Vagina (tissue), 2 donors: ENCODE measurements at regions not wholly inside any gene's neighbourhood (a gene's known extent, or its start where the extent isn't known, plus 50 kb on each side); places are given as distances from the start of the nearest gene placed in this dataset.

Experiments used
- DNase-seq, 2 donors: peaks; one replicate each; pipeline ENCODE4 v3.0.0-alpha.2; 2017; ENCODE audit errors: extremely low spot score in 2 of 2
- H3K27ac ChIP-seq: fragments of 200-600 bp; sonication (generic); one replicate; pipeline ENCODE4 v1.5.1; 2019
- H3K27me3 ChIP-seq: fragments of 200-600 bp; sonication (generic); one replicate; pipeline ENCODE4 v1.5.1; 2019
- H3K36me3 ChIP-seq, 2 donors: fragments of 200-600 bp; sonication (generic); one replicate each; pipeline ENCODE4 v1.5.1; 2017 to 2019
- H3K4me1 ChIP-seq: fragments of 200-600 bp; sonication (generic); one replicate; pipeline ENCODE4 v1.5.1; 2019
- H3K4me3 ChIP-seq, 2 donors: fragments of 200-600 bp; sonication (generic); 1 replicate in 1 of 2; 2 replicates in 1 of 2; pipeline ENCODE4 v1.5.1; 2016 to 2019
- H3K9me3 ChIP-seq: fragments of 200-600 bp; sonication (generic); one replicate; pipeline ENCODE4 v1.5.1; 2019
- CTCF ChIP-seq, 3 experiments: fragments of 450-650 bp in 2 of 3; fragments of 200-600 bp in 1 of 3; sonication (generic) in 1 of 3; IDR thresholded peaks; one replicate each; pipeline ENCODE4 v1.5.1; 2017 to 2019; ENCODE audit warnings: antibody characterized with exemption in 3 of 3, mild to moderate bottlenecking in 2 of 3, moderate library complexity in 2 of 3
- POLR2A ChIP-seq, 2 donors: fragments of 450-650 bp; IDR thresholded peaks; one replicate each; pipeline ENCODE4 v1.6.1; 2017; ENCODE audit warnings: antibody characterized with exemption in 2 of 2, mild to moderate bottlenecking in 2 of 2, moderate library complexity in 2 of 2
- POLR2AphosphoS5 ChIP-seq, 2 donors: sonication (generic); formaldehyde crosslinking; IDR thresholded peaks; one replicate each; pipeline ENCODE4 v1.9.0; 2017; ENCODE audit warnings: antibody characterized with exemption in 2 of 2, mild to moderate bottlenecking in 2 of 2, low read depth in 1 of 2; ENCODE audit not compliant: insufficient read depth in 1 of 2
- intact Hi-C: fragments of 100-400 bp; cut with DNase I; formaldehyde crosslinking; loops from one replicate; pipeline ENCODE4 v1.15.1; 2023

GRCh38 chr15:95304151-95304946 is 1026.2 kb upstream of the NR2F2 start:
- no peak for DNase-seq
- Histone ChIP-seq H3K36me3 (no peaks in the 10 kb centered on the region), H3K9me3 (no peaks in the 10 kb centered on the region), H3K4me3 (peak overlapping the region in 1 of 2 donors; percentile 19), H3K4me1 (peaks cover 21% of the 10 kb centered on the region), H3K27ac (peak overlapping the region; percentile 82), H3K27me3 (no peaks in the 10 kb centered on the region)
- TF ChIP-seq POLR2AphosphoS5 (IDR thresholded peaks at IDR 0.05; ENCODE audit: insufficient read depth in 1 of 2, low read depth in 1 of 2) (peak in 1 of 2 donors; percentile 42), POLR2A (IDR thresholded peaks at IDR 0.05) (no peak)
- intact Hi-C loops = no loop called here

GRCh38 chr15:95304947-95305400 is 1025.5 kb upstream of the NR2F2 start:
- TF ChIP-seq POLR2A (IDR thresholded peaks at IDR 0.05) = no peak
- TF ChIP-seq CTCF (IDR thresholded peaks at IDR 0.05) = no peak
- TF ChIP-seq POLR2AphosphoS5 (IDR thresholded peaks at IDR 0.05; ENCODE audit: insufficient read depth in 1 of 2, low read depth in 1 of 2) = no peak
- Histone ChIP-seq H3K9me3 (no peaks in the 10 kb centered on the region), H3K36me3 (no peaks in the 10 kb centered on the region), H3K4me1 (peaks cover 21% of the 10 kb centered on the region), H3K27ac (peak overlapping the region; percentile 82), H3K4me3 (peak overlapping the region in 1 of 2 donors; percentile 19), H3K27me3 (no peaks in the 10 kb centered on the region)
- no peak for DNase-seq
- intact Hi-C loops = no loop called here

GRCh38 chr15:95307115-95307514 is 1023.4 kb upstream of the NR2F2 start:
- TF ChIP-seq POLR2AphosphoS5 (IDR thresholded peaks at IDR 0.05; ENCODE audit: insufficient read depth in 1 of 2, low read depth in 1 of 2) (no peak), POLR2A (IDR thresholded peaks at IDR 0.05) (no peak), CTCF (IDR thresholded peaks at IDR 0.05) (no peak)
- Histone ChIP-seq H3K36me3 (no peaks in the 10 kb centered on the region), H3K9me3 (no peaks in the 10 kb centered on the region), H3K27me3 (no peaks in the 10 kb centered on the region), H3K4me1 (peaks cover 14% of the 10 kb centered on the region), H3K27ac (no peak overlapping the region), H3K4me3 (no peak overlapping the region)
- no peak for DNase-seq
- intact Hi-C loops = no loop called here

GRCh38 chr15:95319242-95319641 is 1011.3 kb upstream of the NR2F2 start:
- no peak overlapping the region for H3K27ac ChIP-seq
- intact Hi-C loops = no loop called here
- TF ChIP-seq CTCF (IDR thresholded peaks at IDR 0.05) (no peak), POLR2AphosphoS5 (IDR thresholded peaks at IDR 0.05; ENCODE audit: insufficient read depth in 1 of 2, low read depth in 1 of 2) (no peak), POLR2A (IDR thresholded peaks at IDR 0.05) (no peak)
- no peaks in the 10 kb centered on the region for H3K27me3 ChIP-seq
- DNase-seq = no peak
- no peak overlapping the region for H3K4me3 ChIP-seq
- H3K4me1 ChIP-seq = no peaks in the 10 kb centered on the region
- H3K36me3 ChIP-seq = no peaks in the 10 kb centered on the region
- H3K9me3 ChIP-seq = no peaks in the 10 kb centered on the region

GRCh38 chr15:95323796-95324195 is 1006.7 kb upstream of the NR2F2 start:
- Histone ChIP-seq H3K36me3 (no peaks in the 10 kb centered on the region), H3K4me3 (no peak overlapping the region), H3K27me3 (no peaks in the 10 kb centered on the region), H3K9me3 (no peaks in the 10 kb centered on the region), H3K4me1 (no peaks in the 10 kb centered on the region), H3K27ac (peak overlapping the region; percentile 90)
- intact Hi-C loops = loop anchor here (10.0 kb wide), 1 partner anchor 91 kb away; no protein-coding TSS in a partner anchor
- DNase-seq = no peak
- TF ChIP-seq POLR2AphosphoS5 (IDR thresholded peaks at IDR 0.05; ENCODE audit: insufficient read depth in 1 of 2, low read depth in 1 of 2) (no peak), CTCF (IDR thresholded peaks at IDR 0.05) (no peak), POLR2A (IDR thresholded peaks at IDR 0.05) (no peak)
